ENCODE measurements at regions not wholly inside any gene's neighbourhood (a gene's known extent, or its start where the extent isn't known, plus 50 kb on each side); places are given as distances from the start of the nearest gene placed in this dataset.

GRCh38 chr1:105793536-105794146 is 1262.8 kb upstream of the PRMT6 start:
- H3K9me3 ChIP-seq (ENCODE audit: insufficient read depth, low read depth), result 0 out of 2 replicates have a peak, but pooled peaks cover 3% of the 10 kb centered on the region
- peak in 1 of 2 experiments; percentile 25 for DNase-seq
- no peaks in the 10 kb centered on the region for H3K4me1 ChIP-seq (replicated peaks; ENCODE audit: insufficient read depth)
- POLR2A ChIA-PET (ENCODE audit: unreplicated experiment), result no interaction called here
- H3K27ac ChIP-seq, result no peak overlapping the region
- H3K27me3 ChIP-seq (ENCODE audit: insufficient read depth, low read depth), result no peaks in the 10 kb centered on the region
- BruUV-seq (replicated peaks), result no TSS peak
- no peaks in the 10 kb centered on the region for H3F3A ChIP-seq (ENCODE audit: insufficient read depth, low read depth)
- no peaks in the 10 kb centered on the region for H3K79me2 ChIP-seq (ENCODE audit: low read depth)
- H3K4me2 ChIP-seq, result no peak overlapping the region
- H2AFZ ChIP-seq, result no peak overlapping the region
- CTCF ChIA-PET, result interaction anchor here (0.5 to 1.0 kb wide), 2 partner anchors 631 to 1013 kb away, joined by 3 read pairs; no protein-coding TSS in a partner anchor
- H3K4me3 ChIP-seq, result no peak overlapping the region
- intact Hi-C loops (cut with micrococcal nuclease; ENCODE audit: unreplicated experiment), result loop anchor here (1.0 to 10.0 kb wide), 2 partner anchors 1013 to 1849 kb away; no protein-coding TSS in a partner anchor
- H3K9me2 ChIP-seq (ENCODE audit: insufficient read depth), result no peaks in the 10 kb centered on the region
- H3K36me3 ChIP-seq (ENCODE audit: low read depth), result no peaks in the 10 kb centered on the region
- TF ChIP-seq EZH2 (IDR thresholded peaks at IDR 0.05; ENCODE audit: low read depth) (no peak), CTCF (conservative IDR thresholded peaks at IDR 0.05) (peak; percentile 92)
- H4K20me1 ChIP-seq (ENCODE audit: insufficient read depth), result no peaks in the 10 kb centered on the region; the same call in 1 of the 2 replicates

GRCh38 chr1:105795741-105796140 is 1260.7 kb upstream of the PRMT6 start:
- H3K9me3 ChIP-seq (ENCODE audit: insufficient read depth, low read depth), result no peaks in the 10 kb centered on the region
- no peak overlapping the region for H2AFZ ChIP-seq
- TF ChIP-seq CTCF (conservative IDR thresholded peaks at IDR 0.05) (no peak), EZH2 (IDR thresholded peaks at IDR 0.05; ENCODE audit: low read depth) (no peak)
- no peak overlapping the region for H3K27ac ChIP-seq
- no peaks in the 10 kb centered on the region for H3K9me2 ChIP-seq (ENCODE audit: insufficient read depth)
- no peak overlapping the region for H3K4me3 ChIP-seq
- no peak overlapping the region for H3K4me2 ChIP-seq
- intact Hi-C loops (cut with micrococcal nuclease; ENCODE audit: unreplicated experiment), result loop anchor here (10.0 kb wide), 1 partner anchor 1851 kb away; no protein-coding TSS in a partner anchor
- ChIA-PET POLR2A (ENCODE audit: unreplicated experiment) (no interaction called here), CTCF (no interaction called here)
- no peaks in the 10 kb centered on the region for H3F3A ChIP-seq (ENCODE audit: insufficient read depth, low read depth)
- H3K79me2 ChIP-seq (ENCODE audit: low read depth), result no peaks in the 10 kb centered on the region
- no peaks in the 10 kb centered on the region for H3K36me3 ChIP-seq (ENCODE audit: low read depth)
- BruUV-seq (replicated peaks), result no TSS peak
- no peaks in the 10 kb centered on the region for H3K27me3 ChIP-seq (ENCODE audit: insufficient read depth, low read depth)
- no peak for DNase-seq
- no peaks in the 10 kb centered on the region; the same call in 1 of the 2 replicates for H4K20me1 ChIP-seq (ENCODE audit: insufficient read depth)
- H3K4me1 ChIP-seq (replicated peaks; ENCODE audit: insufficient read depth), result no peaks in the 10 kb centered on the region

GRCh38 chr1:105830571-105831146 is 1225.8 kb upstream of the PRMT6 start:
- intact Hi-C loops (cut with micrococcal nuclease; ENCODE audit: unreplicated experiment), result no loop called here
- H2AFZ ChIP-seq, result peak overlapping the region; percentile 25; the same call in 1 of the 2 replicates
- H3K27me3 ChIP-seq (ENCODE audit: insufficient read depth, low read depth), result no peaks in the 10 kb centered on the region
- no peaks in the 10 kb centered on the region for H4K20me1 ChIP-seq (ENCODE audit: insufficient read depth)
- no peaks in the 10 kb centered on the region for H3K79me2 ChIP-seq (ENCODE audit: low read depth)
- ChIA-PET CTCF (no interaction called here), POLR2A (ENCODE audit: unreplicated experiment) (interaction anchor here (0.7 kb wide), 1 partner anchor 49 kb away, joined by 3 read pairs; no protein-coding TSS in a partner anchor)
- no peak overlapping the region for H3K27ac ChIP-seq
- DNase-seq, result no peak
- no TSS peak for BruUV-seq (replicated peaks)
- H3K36me3 ChIP-seq (ENCODE audit: low read depth), result no peaks in the 10 kb centered on the region
- no peaks in the 10 kb centered on the region for H3K4me1 ChIP-seq (replicated peaks; ENCODE audit: insufficient read depth)
- no peak for TF ChIP-seq CTCF (conservative IDR thresholded peaks at IDR 0.05)
- TF ChIP-seq EZH2 (IDR thresholded peaks at IDR 0.05; ENCODE audit: low read depth), result no peak
- no peak overlapping the region for H3K4me2 ChIP-seq
- 0 out of 2 replicates have a peak, but pooled peaks cover 3% of the 10 kb centered on the region for H3K9me2 ChIP-seq (ENCODE audit: insufficient read depth)
- H3K4me3 ChIP-seq, result no peak overlapping the region
- no peaks in the 10 kb centered on the region for H3K9me3 ChIP-seq (ENCODE audit: insufficient read depth, low read depth)
- H3F3A ChIP-seq (ENCODE audit: insufficient read depth, low read depth), result no peaks in the 10 kb centered on the region

All from PC-9 (cell line).